Vagina (tissue), 2 donors: ENCODE measurements at regions not wholly inside any gene's neighbourhood (a gene's known extent, or its start where the extent isn't known, plus 50 kb on each side); places are given as distances from the start of the nearest gene placed in this dataset.

Experiments used
- DNase-seq, 2 donors: peaks; one replicate each; pipeline ENCODE4 v3.0.0-alpha.2; 2017; ENCODE audit errors: extremely low spot score in 2 of 2
- H3K27ac ChIP-seq: fragments of 200-600 bp; sonication (generic); one replicate; pipeline ENCODE4 v1.5.1; 2019
- H3K27me3 ChIP-seq: fragments of 200-600 bp; sonication (generic); one replicate; pipeline ENCODE4 v1.5.1; 2019
- H3K36me3 ChIP-seq, 2 donors: fragments of 200-600 bp; sonication (generic); one replicate each; pipeline ENCODE4 v1.5.1; 2017 to 2019
- H3K4me1 ChIP-seq: fragments of 200-600 bp; sonication (generic); one replicate; pipeline ENCODE4 v1.5.1; 2019
- H3K4me3 ChIP-seq, 2 donors: fragments of 200-600 bp; sonication (generic); 1 replicate in 1 of 2; 2 replicates in 1 of 2; pipeline ENCODE4 v1.5.1; 2016 to 2019
- H3K9me3 ChIP-seq: fragments of 200-600 bp; sonication (generic); one replicate; pipeline ENCODE4 v1.5.1; 2019
- CTCF ChIP-seq, 3 experiments: fragments of 450-650 bp in 2 of 3; fragments of 200-600 bp in 1 of 3; sonication (generic) in 1 of 3; IDR thresholded peaks; one replicate each; pipeline ENCODE4 v1.5.1; 2017 to 2019; ENCODE audit warnings: antibody characterized with exemption in 3 of 3, mild to moderate bottlenecking in 2 of 3, moderate library complexity in 2 of 3
- POLR2A ChIP-seq, 2 donors: fragments of 450-650 bp; IDR thresholded peaks; one replicate each; pipeline ENCODE4 v1.6.1; 2017; ENCODE audit warnings: antibody characterized with exemption in 2 of 2, mild to moderate bottlenecking in 2 of 2, moderate library complexity in 2 of 2
- POLR2AphosphoS5 ChIP-seq, 2 donors: sonication (generic); formaldehyde crosslinking; IDR thresholded peaks; one replicate each; pipeline ENCODE4 v1.9.0; 2017; ENCODE audit warnings: antibody characterized with exemption in 2 of 2, mild to moderate bottlenecking in 2 of 2, low read depth in 1 of 2; ENCODE audit not compliant: insufficient read depth in 1 of 2
- intact Hi-C: fragments of 100-400 bp; cut with DNase I; formaldehyde crosslinking; loops from one replicate; pipeline ENCODE4 v1.15.1; 2023

DNA sequence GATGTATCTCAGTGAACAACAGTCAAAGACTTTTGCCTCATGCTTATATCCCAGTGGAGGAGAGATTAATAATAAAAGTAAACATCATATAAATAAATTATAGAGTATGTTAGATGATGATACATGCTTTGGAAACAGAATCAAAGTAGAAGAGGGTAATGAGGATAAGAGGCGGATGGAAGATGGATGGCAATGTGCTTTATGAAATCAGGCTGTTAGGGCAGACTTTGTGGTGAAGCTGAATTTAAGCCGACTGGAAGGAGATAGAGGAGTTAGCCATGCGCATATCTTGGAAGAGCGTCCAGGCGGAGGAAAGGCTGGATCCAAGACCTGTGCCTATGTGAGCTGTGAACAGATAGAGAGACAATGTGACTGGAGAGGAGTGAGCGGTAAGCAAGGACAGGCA lies 74.9 kb upstream of the GUCY1A1 start:
- Histone ChIP-seq H3K27me3 (no peaks in the 10 kb centered on the region), H3K9me3 (no peaks in the 10 kb centered on the region), H3K4me1 (no peaks in the 10 kb centered on the region), H3K36me3 (no peaks in the 10 kb centered on the region), H3K27ac (no peak overlapping the region), H3K4me3 (no peak overlapping the region)
- DNase-seq = no peak
- no peak for TF ChIP-seq POLR2AphosphoS5 (IDR thresholded peaks at IDR 0.05; ENCODE audit: insufficient read depth in 1 of 2, low read depth in 1 of 2)
- TF ChIP-seq POLR2A (IDR thresholded peaks at IDR 0.05) = no peak
- no peak for TF ChIP-seq CTCF (IDR thresholded peaks at IDR 0.05)
- intact Hi-C loops = no loop called here

- TF ChIP-seq POLR2AphosphoS5 (IDR thresholded peaks at IDR 0.05; ENCODE audit: insufficient read depth in 1 of 2, low read depth in 1 of 2) = no peak
- TF ChIP-seq POLR2A (IDR thresholded peaks at IDR 0.05) = no peak
- TF ChIP-seq CTCF (IDR thresholded peaks at IDR 0.05) = no peak
- no peaks in the 10 kb centered on the region for H3K27me3 ChIP-seq
- H3K36me3 ChIP-seq = no peaks in the 10 kb centered on the region
- DNase-seq = no peak
- H3K4me3 ChIP-seq = no peak overlapping the region
- H3K9me3 ChIP-seq = no peaks in the 10 kb centered on the region
- H3K4me1 ChIP-seq = no peaks in the 10 kb centered on the region
- intact Hi-C loops = no loop called here
- no peak overlapping the region for H3K27ac ChIP-seq
Measured at GRCh38 chr4:155590796-155591585, 75.7 kb upstream of the GUCY1A1 start.

GRCh38 chr4:155588437-155588836 lies 78.2 kb upstream of the GUCY1A1 start:
- TF ChIP-seq CTCF (IDR thresholded peaks at IDR 0.05) = no peak
- no peak for TF ChIP-seq POLR2A (IDR thresholded peaks at IDR 0.05)
- no peak for TF ChIP-seq POLR2AphosphoS5 (IDR thresholded peaks at IDR 0.05; ENCODE audit: insufficient read depth in 1 of 2, low read depth in 1 of 2)
- no peak for DNase-seq
- H3K36me3 ChIP-seq = no peaks in the 10 kb centered on the region
- H3K27ac ChIP-seq = no peak overlapping the region
- no peaks in the 10 kb centered on the region for H3K27me3 ChIP-seq
- no peaks in the 10 kb centered on the region for H3K4me1 ChIP-seq
- intact Hi-C loops = no loop called here
- no peaks in the 10 kb centered on the region for H3K9me3 ChIP-seq
- H3K4me3 ChIP-seq = no peak overlapping the region

DNA sequence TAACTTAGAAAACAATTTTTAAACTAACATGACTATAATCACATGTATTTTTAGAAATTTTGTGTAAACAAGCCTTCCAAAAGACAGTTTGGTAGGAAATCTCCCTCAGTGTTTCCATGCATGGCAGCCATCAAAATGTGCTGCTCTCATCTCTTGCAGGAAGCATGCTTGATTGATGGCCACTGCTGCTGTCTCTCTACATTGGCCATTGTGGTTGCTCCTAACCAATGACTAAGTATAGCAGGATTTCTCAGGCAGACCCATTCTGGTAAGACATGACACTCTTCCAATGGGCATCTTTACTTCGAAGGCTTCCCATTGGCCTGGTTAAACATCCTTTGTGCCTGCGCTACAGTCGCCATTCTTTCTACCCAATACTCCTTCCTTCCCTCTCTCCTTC lies 78.9 kb upstream of the GUCY1A1 start:
- no peak overlapping the region for H3K27ac ChIP-seq
- TF ChIP-seq CTCF (IDR thresholded peaks at IDR 0.05) = no peak
- no peak for TF ChIP-seq POLR2AphosphoS5 (IDR thresholded peaks at IDR 0.05; ENCODE audit: insufficient read depth in 1 of 2, low read depth in 1 of 2)
- TF ChIP-seq POLR2A (IDR thresholded peaks at IDR 0.05) = no peak

DNA sequence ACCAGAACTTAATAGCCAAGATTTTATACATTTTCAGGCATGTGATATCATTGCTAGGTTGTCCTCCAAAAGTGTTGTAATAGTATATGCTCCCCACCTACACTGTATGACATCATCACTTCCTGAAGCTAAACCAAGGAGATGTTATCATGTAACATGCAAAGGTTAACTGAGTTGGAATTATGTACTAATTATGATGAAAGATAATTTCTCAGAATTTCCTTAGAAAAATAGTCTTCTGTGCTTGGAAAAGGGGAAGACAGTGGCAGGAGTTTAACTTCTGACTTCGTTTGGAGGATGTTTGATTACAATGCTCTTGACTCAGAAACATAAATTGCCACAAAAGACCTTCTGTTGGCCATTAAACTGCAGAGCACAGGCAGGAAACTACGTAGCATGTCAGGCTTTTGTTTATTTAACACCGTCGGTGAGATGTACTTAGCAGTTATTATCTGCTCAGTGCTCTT lies 83.6 kb upstream of the GUCY1A1 start:
- H3K4me1 ChIP-seq = no peaks in the 10 kb centered on the region
- no peaks in the 10 kb centered on the region for H3K36me3 ChIP-seq
- H3K4me3 ChIP-seq = no peak overlapping the region
- TF ChIP-seq POLR2A (IDR thresholded peaks at IDR 0.05) (no peak), CTCF (IDR thresholded peaks at IDR 0.05) (no peak)
- no peaks in the 10 kb centered on the region for H3K9me3 ChIP-seq
- no peaks in the 10 kb centered on the region for H3K27me3 ChIP-seq
- intact Hi-C loops = no loop called here
- DNase-seq = no peak
- H3K27ac ChIP-seq = no peak overlapping the region

More for the DNA sequence above, 78.9 kb upstream of the GUCY1A1 start:
- Histone ChIP-seq H3K4me3 (no peak overlapping the region), H3K36me3 (no peaks in the 10 kb centered on the region), H3K9me3 (no peaks in the 10 kb centered on the region), H3K4me1 (no peaks in the 10 kb centered on the region), H3K27me3 (no peaks in the 10 kb centered on the region)
- DNase-seq = no peak
- intact Hi-C loops = no loop called here
